Hepatocyte (in vitro differentiated cells): ENCODE measurements at regions not wholly inside any gene's neighbourhood (a gene's known extent, or its start where the extent isn't known, plus 50 kb on each side); places are given as distances from the start of the nearest gene placed in this dataset.

ENCODE experiments used
- DNase-seq: peaks from one replicate; pipeline ENCODE4 v3.0.0-alpha.2; 2016; ENCODE audit warnings: low spot score
- H2AFZ ChIP-seq: fragments of 200-600 bp; sonication (generic); 2 replicates; pipeline ENCODE4 v1.6.0; 2016; ENCODE audit warnings: antibody characterized with exemption, mild to moderate bottlenecking
- H3K27ac ChIP-seq: fragments of 200-600 bp; sonication (generic); 2 replicates; pipeline ENCODE4 v1.5.1; 2016; ENCODE audit warnings: mild to moderate bottlenecking
- H3K27me3 ChIP-seq: fragments of 200-600 bp; sonication (generic); 2 replicates; pipeline ENCODE4 v1.6.1; 2016
- H3K36me3 ChIP-seq: fragments of 200-600 bp; sonication (generic); replicated peaks from 2 replicates; pipeline ENCODE4 v1.5.1; 2016; ENCODE audit warnings: low read depth; ENCODE audit not compliant: insufficient read depth
- H3K4me1 ChIP-seq: fragments of 200-600 bp; sonication (generic); 2 replicates; pipeline ENCODE4 v1.5.1; 2016; ENCODE audit warnings: mild to moderate bottlenecking, moderate library complexity; ENCODE audit not compliant: insufficient read depth
- H3K4me2 ChIP-seq: fragments of 200-600 bp; sonication (generic); 2 replicates; pipeline ENCODE4 v1.6.0; 2016
- H3K4me3 ChIP-seq: fragments of 200-600 bp; sonication (generic); 2 replicates; pipeline ENCODE4 v1.5.1; 2016; ENCODE audit warnings: mild to moderate bottlenecking
- H3K79me2 ChIP-seq: fragments of 200-600 bp; sonication (generic); 2 replicates; pipeline ENCODE4 v1.6.0; 2017; ENCODE audit warnings: mild to moderate bottlenecking
- H3K9me2 ChIP-seq: fragments of 200-600 bp; sonication (generic); replicated peaks from 2 replicates; pipeline ENCODE4 v1.6.0; 2017; ENCODE audit warnings: mild to moderate bottlenecking; ENCODE audit not compliant: insufficient read depth
- H3K9me3 ChIP-seq: fragments of 200-600 bp; sonication (generic); 2 replicates; pipeline ENCODE4 v1.5.1; 2016; ENCODE audit warnings: low read depth, mild to moderate bottlenecking
- H4K20me1 ChIP-seq: fragments of 200-600 bp; sonication (generic); 2 replicates; pipeline ENCODE4 v1.6.0; 2016; ENCODE audit warnings: mild to moderate bottlenecking; ENCODE audit not compliant: insufficient read depth, poor library complexity, severe bottlenecking
- EZH2 ChIP-seq: fragments of 200-600 bp; sonication (generic); IDR thresholded peaks from 2 replicates; pipeline ENCODE4 v1.6.1; 2016; ENCODE audit warnings: antibody characterized with exemption, mild to moderate bottlenecking, borderline replicate concordance
- EZH2phosphoT487 ChIP-seq: fragments of 200-600 bp; sonication (generic); IDR thresholded peaks from one replicate; pipeline ENCODE4 v1.6.1; 2018; ENCODE audit warnings: antibody characterized with exemption, mild to moderate bottlenecking, low read depth, moderate library complexity; ENCODE audit not compliant: unreplicated experiment, severe bottlenecking
- WGBS: methylation state at CpG from one replicate; pipeline ENCODE4 v1.1.6; 2016; ENCODE audit warnings: low lambda C conversion rate; ENCODE audit errors: missing lambda C conversion rate; 5-methylcytosine and 5-hydroxymethylcytosine counted together
- TF ChIP-seq, protein P1 (sequence below): fragments of 200-600 bp; sonication (generic); IDR thresholded peaks from 2 replicates; pipeline ENCODE4 v1.5.1; 2016; ENCODE audit warnings: antibody characterized with exemption, mild to moderate bottlenecking; ENCODE audit not compliant: poor library complexity

DNA sequence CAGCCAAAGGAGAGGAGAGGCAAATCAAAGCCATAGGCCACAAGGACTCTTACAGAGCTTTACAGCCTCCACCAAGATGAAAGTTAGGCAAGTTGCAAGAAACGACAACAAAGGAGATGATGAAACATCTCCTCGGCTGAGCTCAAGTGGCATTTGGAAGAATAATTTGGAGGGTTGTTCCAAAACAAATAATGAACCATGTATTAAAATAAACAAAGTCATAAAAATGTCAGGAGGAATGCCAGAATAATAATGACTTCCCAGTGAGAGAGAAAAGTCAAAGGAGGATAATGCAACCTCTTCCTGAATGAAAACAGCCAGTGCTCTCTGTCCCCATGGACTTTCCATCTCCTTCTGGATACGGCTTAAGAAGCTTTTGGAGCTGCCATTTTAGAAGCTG is 371.4 kb upstream of the ID4 start:
- Histone ChIP-seq H3K4me2 (no peak overlapping the region), H4K20me1 (no peaks in the 10 kb centered on the region), H3K27ac (no peak overlapping the region), H3K9me3 (no peaks in the 10 kb centered on the region), H3K27me3 (no peaks in the 10 kb centered on the region), H3K79me2 (no peaks in the 10 kb centered on the region), H3K4me1 (no peaks in the 10 kb centered on the region), H3K4me3 (no peak overlapping the region), H2AFZ (peak overlapping the region; percentile 1), H3K36me3 (no peaks in the 10 kb centered on the region), H3K9me2 (no peaks in the 10 kb centered on the region)
- DNase-seq: no peak
- WGBS: 57% methylated on average over 3 of the region's 3 CpGs
- TF ChIP-seq, protein P1, sequence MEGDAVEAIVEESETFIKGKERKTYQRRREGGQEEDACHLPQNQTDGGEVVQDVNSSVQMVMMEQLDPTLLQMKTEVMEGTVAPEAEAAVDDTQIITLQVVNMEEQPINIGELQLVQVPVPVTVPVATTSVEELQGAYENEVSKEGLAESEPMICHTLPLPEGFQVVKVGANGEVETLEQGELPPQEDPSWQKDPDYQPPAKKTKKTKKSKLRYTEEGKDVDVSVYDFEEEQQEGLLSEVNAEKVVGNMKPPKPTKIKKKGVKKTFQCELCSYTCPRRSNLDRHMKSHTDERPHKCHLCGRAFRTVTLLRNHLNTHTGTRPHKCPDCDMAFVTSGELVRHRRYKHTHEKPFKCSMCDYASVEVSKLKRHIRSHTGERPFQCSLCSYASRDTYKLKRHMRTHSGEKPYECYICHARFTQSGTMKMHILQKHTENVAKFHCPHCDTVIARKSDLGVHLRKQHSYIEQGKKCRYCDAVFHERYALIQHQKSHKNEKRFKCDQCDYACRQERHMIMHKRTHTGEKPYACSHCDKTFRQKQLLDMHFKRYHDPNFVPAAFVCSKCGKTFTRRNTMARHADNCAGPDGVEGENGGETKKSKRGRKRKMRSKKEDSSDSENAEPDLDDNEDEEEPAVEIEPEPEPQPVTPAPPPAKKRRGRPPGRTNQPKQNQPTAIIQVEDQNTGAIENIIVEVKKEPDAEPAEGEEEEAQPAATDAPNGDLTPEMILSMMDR: no peak
- TF ChIP-seq EZH2phosphoT487 (no peak), EZH2 (no peak)

DNA sequence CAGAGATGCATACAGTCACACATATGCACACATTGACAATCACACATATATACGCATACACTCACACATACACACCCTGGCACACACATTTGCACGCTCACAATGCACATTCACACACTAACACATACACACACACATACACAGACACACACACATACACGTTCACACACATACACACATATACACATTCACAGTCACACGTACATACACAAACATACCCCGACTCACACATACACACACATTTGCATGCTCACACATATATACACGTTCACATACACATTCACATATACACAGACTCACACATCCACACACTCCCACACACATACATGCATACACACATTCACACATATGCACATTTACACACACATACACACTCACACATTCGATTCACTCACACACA is 366.8 kb upstream of the ID4 start:
- no peak overlapping the region for H3K4me3 ChIP-seq
- no peak for DNase-seq
- H2AFZ ChIP-seq: no peak overlapping the region
- H4K20me1 ChIP-seq: no peaks in the 10 kb centered on the region
- no peaks in the 10 kb centered on the region for H3K36me3 ChIP-seq
- no peaks in the 10 kb centered on the region for H3K9me3 ChIP-seq
- WGBS: 77% methylated on average over 7 of the region's 7 CpGs
- no peaks in the 10 kb centered on the region for H3K9me2 ChIP-seq
- H3K79me2 ChIP-seq: no peaks in the 10 kb centered on the region
- H3K4me2 ChIP-seq: no peak overlapping the region
- H3K4me1 ChIP-seq: no peaks in the 10 kb centered on the region
- TF ChIP-seq, protein P1: no peak
- no peak for TF ChIP-seq EZH2
- no peak for TF ChIP-seq EZH2phosphoT487
- no peak overlapping the region for H3K27ac ChIP-seq
- H3K27me3 ChIP-seq: no peaks in the 10 kb centered on the region

GRCh38 chr6:19472153-19472552 is 365.0 kb upstream of the ID4 start:
- DNase-seq: peak; percentile 22
- Histone ChIP-seq H3K36me3 (no peaks in the 10 kb centered on the region), H3K4me3 (no peak overlapping the region), H3K9me3 (no peaks in the 10 kb centered on the region), H4K20me1 (no peaks in the 10 kb centered on the region), H3K4me2 (no peak overlapping the region), H3K27ac (no peak overlapping the region), H3K27me3 (no peaks in the 10 kb centered on the region), H3K9me2 (no peaks in the 10 kb centered on the region), H3K79me2 (no peaks in the 10 kb centered on the region), H3K4me1 (no peaks in the 10 kb centered on the region), H2AFZ (no peak overlapping the region)
- WGBS: 80% methylated on average over 4 of the region's 4 CpGs
- no peak for TF ChIP-seq EZH2phosphoT487
- TF ChIP-seq, protein P1: no peak
- no peak for TF ChIP-seq EZH2

GRCh38 chr6:19472850-19473249 is 364.3 kb upstream of the ID4 start:
- no peak overlapping the region for H3K4me3 ChIP-seq
- no peaks in the 10 kb centered on the region for H4K20me1 ChIP-seq
- H3K27me3 ChIP-seq: no peaks in the 10 kb centered on the region
- TF ChIP-seq, protein P1: peak; percentile 26
- TF ChIP-seq EZH2: no peak
- DNase-seq: no peak
- no peaks in the 10 kb centered on the region for H3K36me3 ChIP-seq
- no peaks in the 10 kb centered on the region for H3K4me1 ChIP-seq
- no peaks in the 10 kb centered on the region for H3K9me2 ChIP-seq
- no peaks in the 10 kb centered on the region for H3K9me3 ChIP-seq
- no peaks in the 10 kb centered on the region for H3K79me2 ChIP-seq
- H3K27ac ChIP-seq: no peak overlapping the region
- H2AFZ ChIP-seq: no peak overlapping the region
- H3K4me2 ChIP-seq: no peak overlapping the region
- WGBS: 45% methylated on average over 4 of the region's 4 CpGs
